A549 (cell line): ENCODE measurements at regions not wholly inside any gene's neighbourhood (a gene's known extent, or its start where the extent isn't known, plus 50 kb on each side); places are given as distances from the start of the nearest gene placed in this dataset.
"Not testable (repeated sequence)": the region's sequence is repeated elsewhere in the genome, so short reads cannot be mapped to it uniquely, and the experiment has no call there.

Source experiments
- ATAC-seq, 2 experiments: fragments of 200-7000 bp in 1 of 2; fragments of >200 bp in 1 of 2; cut with Nextera tagmentation in 1 of 2; cut with Tn5 transposase in 1 of 2; 3 replicates each; pipeline versions ENCODE4 v1.8.0 to v1.9.1; 2018 to 2020; ENCODE audit warnings: mild to moderate bottlenecking in 1 of 2, moderate library complexity in 1 of 2
- CTCF ChIA-PET: fragments of 300-600 bp; sonication (Branson Sonifier 250); formaldehyde crosslinking; extraction: SDS; loops from one replicate; lab custom pipeline; 2021; ENCODE audit warnings: antibody characterized with exemption, inconsistent platforms; lab: Yijun Ruan, JAX
- POLR2A ChIA-PET: fragments of 350-600 bp; formaldehyde crosslinking; extraction: SDS; loops from one replicate; lab custom pipeline; 2021; ENCODE audit warnings: antibody characterized with exemption, inconsistent platforms; lab: Yijun Ruan, JAX
- DNase-seq, 2 experiments: peaks; one replicate each; pipeline versions ENCODE4 v3.0.0 to v3.0.0-alpha.2; 2011 to 2016; ENCODE audit warnings: low read depth in 1 of 2, low spot score in 1 of 2
- FAIRE-seq: peaks from 2 replicates; lab custom pipeline; 2011; peaks lifted over from hg19 to GRCh38; lab: Jason Lieb, UNC
- H3K27ac ChIP-seq, 2 experiments: fragments of >200 bp; sonication (Bioruptor Twin); formaldehyde crosslinking; 3 replicates each; pipeline ENCODE4 v1.5.1; 2016 to 2017
- H3K4me1 ChIP-seq: fragments of >200 bp; sonication (Bioruptor Twin); formaldehyde crosslinking; 3 replicates; pipeline ENCODE4 v1.6.1; 2016
- H3K4me2 ChIP-seq: fragments of >200 bp; sonication (Bioruptor Twin); formaldehyde crosslinking; 3 replicates; pipeline ENCODE4 v1.6.1; 2016
- H3K4me3 ChIP-seq: fragments of >200 bp; sonication (Bioruptor Twin); formaldehyde crosslinking; 3 replicates; pipeline ENCODE4 v1.5.1; 2016
- H3K9me3 ChIP-seq: fragments of >200 bp; sonication (Bioruptor Twin); formaldehyde crosslinking; 3 replicates; pipeline ENCODE4 v1.6.1; 2016
- CEBPB ChIP-seq, 2 experiments: fragments of >200 bp in 1 of 2; sonication (Bioruptor Twin) in 1 of 2; formaldehyde crosslinking in 1 of 2; IDR thresholded peaks; 2 replicates each; pipeline ENCODE4 v1.6.1; 2012 to 2016
- EHF ChIP-seq: fragments of 250-450 bp; sonication (Bioruptor Pico); IDR thresholded peaks from 2 replicates; pipeline ENCODE4 v1.5.0; 2020; ENCODE audit warnings: mild to moderate bottlenecking
- HOXA7 ChIP-seq: fragments of 250-450 bp; sonication (Bioruptor Pico); IDR thresholded peaks from 2 replicates; pipeline ENCODE4 v1.5.0; 2020; ENCODE audit warnings: mild to moderate bottlenecking, moderate library complexity
- HOXB13 ChIP-seq: fragments of 250-450 bp; sonication (Bioruptor Pico); IDR thresholded peaks from 2 replicates; pipeline ENCODE4 v1.5.0; 2020; ENCODE audit warnings: low read depth, mild to moderate bottlenecking, moderate library complexity
- KDM5A ChIP-seq: fragments of 200-600 bp; sonication (generic); IDR thresholded peaks from 2 replicates; pipeline ENCODE4 v1.6.1; 2016; ENCODE audit warnings: antibody characterized with exemption, mild to moderate bottlenecking
- RAD21 ChIP-seq, 2 experiments: fragments of >200 bp in 1 of 2; sonication (Bioruptor Twin) in 1 of 2; formaldehyde crosslinking in 1 of 2; IDR thresholded peaks in 1 of 2; conservative IDR thresholded peaks in 1 of 2; 2 replicates in 1 of 2; 3 replicates in 1 of 2; pipeline ENCODE4 v1.6.1; 2012 to 2018; ENCODE audit warnings: inconsistent platforms in 1 of 2
- RFX5 ChIP-seq: fragments of 450-650 bp; IDR thresholded peaks from 2 replicates; pipeline ENCODE4 v1.7.1; 2014; ENCODE audit warnings: antibody characterized with exemption, mild to moderate bottlenecking, moderate library complexity
- SREBF2 ChIP-seq: fragments of 450-650 bp; IDR thresholded peaks from 2 replicates; pipeline ENCODE4 v1.6.1; 2014; ENCODE audit warnings: mild to moderate bottlenecking, moderate library complexity
- ZFP36 ChIP-seq: fragments of 450-650 bp; IDR thresholded peaks from 2 replicates; pipeline ENCODE4 v1.6.1; 2014; ENCODE audit warnings: borderline replicate concordance; ENCODE audit not compliant: partially characterized antibody
- WGBS: methylation state at CpG from one replicate; pipeline ENCODE4 v1.1.6; 2017; ENCODE audit errors: missing lambda C conversion rate; 5-methylcytosine and 5-hydroxymethylcytosine counted together
- TF ChIP-seq, protein P1 (sequence below): fragments of 200-600 bp; sonication (generic); IDR thresholded peaks from 2 replicates; pipeline ENCODE4 v1.6.1; 2016; ENCODE audit warnings: antibody characterized with exemption, mild to moderate bottlenecking, moderate library complexity
- TF ChIP-seq, protein P2 (sequence below): IDR thresholded peaks from 2 replicates; pipeline ENCODE4 v1.6.1; 2012

DNA sequence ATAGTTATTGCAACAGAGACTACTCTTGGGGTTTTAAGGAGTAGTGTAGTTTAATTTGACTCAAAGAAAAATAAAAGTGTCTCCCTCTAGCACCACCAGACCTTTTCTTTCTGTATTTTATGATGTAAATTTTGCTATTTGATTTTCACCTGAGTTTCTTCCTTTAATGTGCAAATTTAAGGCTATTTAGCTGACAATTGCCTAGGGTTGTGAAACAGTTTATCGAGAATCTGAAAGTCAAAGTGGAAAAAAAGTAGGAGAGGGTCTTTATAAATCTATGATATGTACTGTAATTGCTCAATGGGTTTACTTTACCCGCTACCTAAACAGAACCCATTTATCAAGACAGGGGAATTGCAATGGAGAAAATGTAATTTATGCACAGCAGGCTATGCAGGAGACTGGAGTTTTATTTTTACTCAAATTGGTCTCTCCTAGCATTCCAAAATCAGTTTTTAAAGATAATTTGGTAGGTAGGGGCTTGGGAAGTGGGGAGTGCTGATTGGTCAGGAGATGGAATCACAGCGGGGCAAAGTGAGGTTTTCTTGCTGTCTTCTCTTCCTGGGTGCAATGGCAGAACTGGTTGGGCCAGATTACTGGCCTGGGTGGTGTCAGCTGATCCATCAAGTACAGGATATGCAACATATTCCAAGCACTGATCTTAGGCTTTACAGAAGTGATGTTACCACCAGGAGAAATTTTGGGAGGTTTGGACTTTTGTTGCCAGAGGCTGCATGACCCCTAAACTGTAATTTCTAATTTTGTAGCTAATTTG lies 228.6 kb upstream of the TACR3 start (continued):
- TF ChIP-seq SREBF2 (no peak), CEBPB (IDR thresholded peaks at IDR 0.05) (no peak), EHF (CRISPR knock-in tag) (no peak)
- TF ChIP-seq, all 56 proteins: peak for 0

DNA sequence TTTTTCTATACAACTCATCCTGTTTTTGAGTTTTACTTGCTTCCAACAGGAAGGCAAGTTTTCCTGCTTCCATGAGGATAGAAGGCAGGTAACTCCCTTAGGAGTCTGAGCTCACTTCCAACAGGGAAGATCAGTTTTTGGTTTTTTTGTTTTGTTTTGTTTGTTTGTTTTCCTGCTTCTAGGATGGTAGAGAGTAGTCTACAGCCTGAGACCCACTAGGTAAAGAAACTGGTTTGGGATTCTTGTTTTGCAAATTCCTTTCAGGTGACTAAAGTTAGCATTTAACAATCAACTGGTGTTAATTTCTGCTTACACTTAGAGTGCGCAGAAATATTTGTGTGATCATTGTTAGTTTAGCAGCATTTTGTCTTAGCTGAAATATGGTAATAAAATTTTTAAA lies 227.8 kb upstream of the TACR3 start:
- ATAC-seq (no peak), DNase-seq (no peak), FAIRE-seq (no peak)
- 100% methylated on average over 1 of the region's 1 CpG for WGBS
- CTCF ChIA-PET = no interaction called here
- Histone ChIP-seq H3K27ac (no peak overlapping the region), H3K4me1 (no peaks in the 10 kb centered on the region), H3K4me2 (no peak overlapping the region), H3K9me3 (no peaks in the 10 kb centered on the region), H3K4me3 (no peak overlapping the region)
- TF ChIP-seq, protein P1, sequence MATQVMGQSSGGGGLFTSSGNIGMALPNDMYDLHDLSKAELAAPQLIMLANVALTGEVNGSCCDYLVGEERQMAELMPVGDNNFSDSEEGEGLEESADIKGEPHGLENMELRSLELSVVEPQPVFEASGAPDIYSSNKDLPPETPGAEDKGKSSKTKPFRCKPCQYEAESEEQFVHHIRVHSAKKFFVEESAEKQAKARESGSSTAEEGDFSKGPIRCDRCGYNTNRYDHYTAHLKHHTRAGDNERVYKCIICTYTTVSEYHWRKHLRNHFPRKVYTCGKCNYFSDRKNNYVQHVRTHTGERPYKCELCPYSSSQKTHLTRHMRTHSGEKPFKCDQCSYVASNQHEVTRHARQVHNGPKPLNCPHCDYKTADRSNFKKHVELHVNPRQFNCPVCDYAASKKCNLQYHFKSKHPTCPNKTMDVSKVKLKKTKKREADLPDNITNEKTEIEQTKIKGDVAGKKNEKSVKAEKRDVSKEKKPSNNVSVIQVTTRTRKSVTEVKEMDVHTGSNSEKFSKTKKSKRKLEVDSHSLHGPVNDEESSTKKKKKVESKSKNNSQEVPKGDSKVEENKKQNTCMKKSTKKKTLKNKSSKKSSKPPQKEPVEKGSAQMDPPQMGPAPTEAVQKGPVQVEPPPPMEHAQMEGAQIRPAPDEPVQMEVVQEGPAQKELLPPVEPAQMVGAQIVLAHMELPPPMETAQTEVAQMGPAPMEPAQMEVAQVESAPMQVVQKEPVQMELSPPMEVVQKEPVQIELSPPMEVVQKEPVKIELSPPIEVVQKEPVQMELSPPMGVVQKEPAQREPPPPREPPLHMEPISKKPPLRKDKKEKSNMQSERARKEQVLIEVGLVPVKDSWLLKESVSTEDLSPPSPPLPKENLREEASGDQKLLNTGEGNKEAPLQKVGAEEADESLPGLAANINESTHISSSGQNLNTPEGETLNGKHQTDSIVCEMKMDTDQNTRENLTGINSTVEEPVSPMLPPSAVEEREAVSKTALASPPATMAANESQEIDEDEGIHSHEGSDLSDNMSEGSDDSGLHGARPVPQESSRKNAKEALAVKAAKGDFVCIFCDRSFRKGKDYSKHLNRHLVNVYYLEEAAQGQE = no peak
- TF ChIP-seq, protein P2, sequence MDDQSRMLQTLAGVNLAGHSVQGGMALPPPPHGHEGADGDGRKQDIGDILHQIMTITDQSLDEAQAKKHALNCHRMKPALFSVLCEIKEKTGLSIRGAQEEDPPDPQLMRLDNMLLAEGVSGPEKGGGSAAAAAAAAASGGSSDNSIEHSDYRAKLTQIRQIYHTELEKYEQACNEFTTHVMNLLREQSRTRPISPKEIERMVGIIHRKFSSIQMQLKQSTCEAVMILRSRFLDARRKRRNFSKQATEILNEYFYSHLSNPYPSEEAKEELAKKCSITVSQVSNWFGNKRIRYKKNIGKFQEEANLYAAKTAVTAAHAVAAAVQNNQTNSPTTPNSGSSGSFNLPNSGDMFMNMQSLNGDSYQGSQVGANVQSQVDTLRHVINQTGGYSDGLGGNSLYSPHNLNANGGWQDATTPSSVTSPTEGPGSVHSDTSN = no peak
- no peak for TF ChIP-seq RFX5
- TF ChIP-seq HOXB13 (CRISPR knock-in tag) = no peak
- no peak for TF ChIP-seq KDM5A
- TF ChIP-seq HOXA7 (CRISPR knock-in tag) = no peak
- POLR2A ChIA-PET = no interaction called here

DNA sequence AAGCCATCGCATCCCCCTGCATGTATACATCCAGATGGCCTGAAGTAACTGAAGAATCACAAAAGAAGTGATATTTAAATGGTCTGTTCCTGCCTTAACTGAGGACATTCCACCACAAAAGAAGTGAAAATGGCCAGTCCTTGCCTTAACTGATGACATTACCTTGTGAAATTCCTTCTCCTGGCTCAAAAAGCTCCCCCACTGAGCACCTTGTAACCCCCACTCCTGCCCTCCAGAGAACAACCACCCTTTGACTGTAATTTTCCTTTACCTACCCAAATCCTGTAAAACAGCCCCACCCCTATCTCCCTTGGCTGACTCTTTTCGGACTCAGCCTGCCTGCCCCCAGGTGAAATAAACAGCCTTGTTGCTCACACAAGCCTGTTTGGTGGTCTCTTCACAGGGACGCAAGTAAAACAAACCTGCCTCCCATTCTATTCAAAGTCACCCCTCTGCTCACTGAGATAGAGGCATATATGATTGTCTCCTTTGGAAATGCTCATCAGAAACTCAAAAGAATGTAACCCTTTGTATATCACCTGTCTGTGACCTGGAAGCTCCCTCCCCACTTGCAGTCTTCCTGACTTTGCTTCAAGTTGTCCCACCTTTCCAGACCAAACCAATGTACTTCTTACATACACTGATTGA lies 227.0 kb upstream of the TACR3 start:
- DNase-seq, H3K4me2 ChIP-seq, H3K9me3 ChIP-seq, H3K4me3 ChIP-seq, H3K4me1 ChIP-seq, POLR2A ChIA-PET, H3K27ac ChIP-seq, ATAC-seq, FAIRE-seq, CTCF ChIA-PET: not testable (repeated sequence)
- 42% methylated on average over 3 of the region's 3 CpGs for WGBS

DNA sequence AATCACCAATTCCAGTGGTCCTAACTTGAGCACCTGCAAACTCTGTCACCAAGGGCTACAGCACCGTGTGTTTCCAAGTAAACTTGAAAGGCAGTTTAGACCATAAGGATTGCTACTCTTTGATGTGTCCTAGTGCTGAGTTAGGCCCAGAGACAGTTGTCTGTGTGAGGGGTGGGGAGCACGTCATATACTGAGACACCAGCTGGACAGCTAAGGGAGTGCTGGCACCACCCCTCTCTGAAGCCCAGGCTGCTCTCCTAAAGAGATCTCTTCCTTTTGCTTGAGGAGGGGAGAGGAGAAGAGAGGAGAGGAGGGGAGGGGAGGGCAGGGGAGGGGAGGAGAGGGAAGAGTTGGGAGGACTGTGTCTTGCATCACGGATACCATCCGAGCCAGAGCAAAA lies 218.7 kb upstream of the TACR3 start:
- ATAC-seq (no peak), DNase-seq (no peak)
- CTCF ChIA-PET = no interaction called here
- 37% methylated on average over 4 of the region's 4 CpGs for WGBS
- no peaks in the 10 kb centered on the region for H3K4me1 ChIP-seq
- TF ChIP-seq RAD21 (conservative IDR thresholded peaks at IDR 0.05 in 1 of 2, IDR thresholded peaks at IDR 0.05 in 1 of 2) (no peak), ZFP36 (no peak)
- TF ChIP-seq, all 56 proteins: peak for 0
- POLR2A ChIA-PET = no interaction called here
- H3K4me2 ChIP-seq = no peak overlapping the region
- no peak for FAIRE-seq
- no peaks in the 10 kb centered on the region for H3K9me3 ChIP-seq
- no peak overlapping the region for H3K4me3 ChIP-seq
- no peak overlapping the region for H3K27ac ChIP-seq
